Activated T-cell treated with anti-CD3 and anti-CD28 coated beads, Interleukin-2, amount 50 U/mL, for 4 hours (primary cell): ENCODE measurements at regions not wholly inside any gene's neighbourhood (a gene's known extent, or its start where the extent isn't known, plus 50 kb on each side); places are given as distances from the start of the nearest gene placed in this dataset.

Experiments
- ATAC-seq, 2 donors: fragments of 200-7000 bp; cut with Tn5 transposase; one replicate each; pipeline ENCODE4 v1.10.0; 2021
- DNase-seq: peaks from one replicate; pipeline ENCODE4 v3.0.0-alpha.2; 2020
- H3K27me3 Mint-ChIP-seq: one replicate; pipeline ENCODE4 v1.8.0; 2021; ENCODE audit warnings: low read depth, mixed read lengths
- H3K36me3 Mint-ChIP-seq: one replicate; pipeline ENCODE4 v1.8.0; 2022; ENCODE audit warnings: mixed read lengths; ENCODE audit not compliant: insufficient read depth
- H3K4me1 Mint-ChIP-seq: one replicate; pipeline ENCODE4 v1.8.0; 2021; ENCODE audit warnings: low read depth, mixed read lengths
- H3K4me3 Mint-ChIP-seq: one replicate; pipeline ENCODE4 v1.8.0; 2021; ENCODE audit warnings: mild to moderate bottlenecking, moderate library complexity, mixed read lengths
- H3K9me3 Mint-ChIP-seq: one replicate; pipeline ENCODE4 v1.8.0; 2021; ENCODE audit warnings: mixed read lengths

- no peaks in the 10 kb centered on the region for H3K27me3 Mint-ChIP-seq
- peaks cover 9% of the 10 kb centered on the region for H3K9me3 Mint-ChIP-seq
- H3K36me3 Mint-ChIP-seq = peaks cover under 1% of the 10 kb centered on the region
- H3K4me3 Mint-ChIP-seq = no peak overlapping the region
- ATAC-seq (no peak), DNase-seq (no peak)
- peaks cover 30% of the 10 kb centered on the region for H3K4me1 Mint-ChIP-seq
These were observed 187.5 kb upstream of the SLC38A2 start for GRCh38 chr12:46560089-46560488.

GRCh38 chr12:46559311-46559710 is 186.7 kb upstream of the SLC38A2 start:
- Mint-ChIP-seq H3K27me3 (no peaks in the 10 kb centered on the region), H3K36me3 (peaks cover 3% of the 10 kb centered on the region), H3K4me1 (peaks cover 32% of the 10 kb centered on the region), H3K4me3 (no peak overlapping the region), H3K9me3 (peaks cover 3% of the 10 kb centered on the region)
- DNase-seq (no peak), ATAC-seq (no peak)

- no peak overlapping the region for H3K4me3 Mint-ChIP-seq
- ATAC-seq (no peak), DNase-seq (no peak)
- H3K36me3 Mint-ChIP-seq = peaks cover 3% of the 10 kb centered on the region
- no peaks in the 10 kb centered on the region for H3K9me3 Mint-ChIP-seq
- H3K4me1 Mint-ChIP-seq = peaks cover 32% of the 10 kb centered on the region
- no peaks in the 10 kb centered on the region for H3K27me3 Mint-ChIP-seq
These were observed 186.1 kb upstream of the SLC38A2 start for GRCh38 chr12:46558677-46559076.

- ATAC-seq (no peak), DNase-seq (no peak)
- H3K36me3 Mint-ChIP-seq = peaks cover 3% of the 10 kb centered on the region
- H3K27me3 Mint-ChIP-seq = no peaks in the 10 kb centered on the region
- H3K4me1 Mint-ChIP-seq = peaks cover 34% of the 10 kb centered on the region
- H3K9me3 Mint-ChIP-seq = no peaks in the 10 kb centered on the region
- no peak overlapping the region for H3K4me3 Mint-ChIP-seq
These were observed 185.2 kb upstream of the SLC38A2 start for GRCh38 chr12:46557539-46558373.

GRCh38 chr12:46556819-46557524 is 184.4 kb upstream of the SLC38A2 start:
- no peaks in the 10 kb centered on the region for H3K27me3 Mint-ChIP-seq

GRCh38 chr12:46556105-46556559 is 183.6 kb upstream of the SLC38A2 start:
- ATAC-seq (no peak), DNase-seq (no peak)
- Mint-ChIP-seq H3K27me3 (no peaks in the 10 kb centered on the region), H3K36me3 (peaks cover 3% of the 10 kb centered on the region), H3K9me3 (no peaks in the 10 kb centered on the region), H3K4me1 (peaks cover 33% of the 10 kb centered on the region), H3K4me3 (no peak overlapping the region)

More at GRCh38 chr12:46556819-46557524, 184.4 kb upstream of the SLC38A2 start:
- ATAC-seq = peak; percentile 97 to 98
- no peak overlapping the region for H3K4me3 Mint-ChIP-seq
- no peak for DNase-seq
- H3K36me3 Mint-ChIP-seq = peaks cover 3% of the 10 kb centered on the region
- H3K9me3 Mint-ChIP-seq = no peaks in the 10 kb centered on the region
- peaks cover 28% of the 10 kb centered on the region for H3K4me1 Mint-ChIP-seq

GRCh38 chr12:46555406-46555852 is 182.9 kb upstream of the SLC38A2 start:
- H3K27me3 Mint-ChIP-seq = no peaks in the 10 kb centered on the region
- peaks cover 3% of the 10 kb centered on the region for H3K36me3 Mint-ChIP-seq
- H3K9me3 Mint-ChIP-seq = no peaks in the 10 kb centered on the region
- DNase-seq (no peak), ATAC-seq (no peak)
- no peak overlapping the region for H3K4me3 Mint-ChIP-seq
- H3K4me1 Mint-ChIP-seq = peaks cover 40% of the 10 kb centered on the region

- ATAC-seq (no peak), DNase-seq (no peak)
- H3K4me1 Mint-ChIP-seq = peaks cover 50% of the 10 kb centered on the region
- peaks cover 3% of the 10 kb centered on the region for H3K36me3 Mint-ChIP-seq
- no peaks in the 10 kb centered on the region for H3K9me3 Mint-ChIP-seq
- no peaks in the 10 kb centered on the region for H3K27me3 Mint-ChIP-seq
- H3K4me3 Mint-ChIP-seq = no peak overlapping the region
These were observed 181.9 kb upstream of the SLC38A2 start for GRCh38 chr12:46554460-46554859.

GRCh38 chr12:46553911-46554310 is 181.3 kb upstream of the SLC38A2 start:
- Mint-ChIP-seq H3K4me3 (no peak overlapping the region), H3K9me3 (no peaks in the 10 kb centered on the region), H3K27me3 (no peaks in the 10 kb centered on the region), H3K36me3 (peaks cover 3% of the 10 kb centered on the region), H3K4me1 (peaks cover 55% of the 10 kb centered on the region)
- no peak for ATAC-seq
- DNase-seq = no peak

GRCh38 chr12:46553266-46553665 is 180.7 kb upstream of the SLC38A2 start:
- peaks cover 60% of the 10 kb centered on the region for H3K4me1 Mint-ChIP-seq
- DNase-seq (no peak), ATAC-seq (no peak)
- no peaks in the 10 kb centered on the region for H3K9me3 Mint-ChIP-seq
- peaks cover 3% of the 10 kb centered on the region for H3K36me3 Mint-ChIP-seq
- H3K27me3 Mint-ChIP-seq = no peaks in the 10 kb centered on the region
- H3K4me3 Mint-ChIP-seq = no peak overlapping the region

- H3K36me3 Mint-ChIP-seq = peaks cover 3% of the 10 kb centered on the region
- peak overlapping the region; percentile 68 for H3K4me3 Mint-ChIP-seq
- ATAC-seq (no peak), DNase-seq (no peak)
- no peaks in the 10 kb centered on the region for H3K27me3 Mint-ChIP-seq
- H3K4me1 Mint-ChIP-seq = peaks cover 64% of the 10 kb centered on the region
- H3K9me3 Mint-ChIP-seq = no peaks in the 10 kb centered on the region
These were observed 177.8 kb upstream of the SLC38A2 start for GRCh38 chr12:46550266-46550879.

GRCh38 chr12:46549527-46550265 is 177.1 kb upstream of the SLC38A2 start:
- DNase-seq (no peak), ATAC-seq (peak; percentile 83 to 87)
- peaks cover under 1% of the 10 kb centered on the region for H3K36me3 Mint-ChIP-seq
- peaks cover 62% of the 10 kb centered on the region for H3K4me1 Mint-ChIP-seq
- no peaks in the 10 kb centered on the region for H3K9me3 Mint-ChIP-seq
- H3K4me3 Mint-ChIP-seq = peak overlapping the region; percentile 68
- H3K27me3 Mint-ChIP-seq = no peaks in the 10 kb centered on the region

GRCh38 chr12:46548605-46549071 is 176.1 kb upstream of the SLC38A2 start:
- DNase-seq (no peak), ATAC-seq (no peak)
- Mint-ChIP-seq H3K4me1 (peaks cover 62% of the 10 kb centered on the region), H3K9me3 (peaks cover 5% of the 10 kb centered on the region), H3K36me3 (peaks cover 3% of the 10 kb centered on the region), H3K27me3 (no peaks in the 10 kb centered on the region), H3K4me3 (no peak overlapping the region)
